ENCODE measurements at regions not wholly inside any gene's neighbourhood (a gene's known extent, or its start where the extent isn't known, plus 50 kb on each side); places are given as distances from the start of the nearest gene placed in this dataset.
"Not testable (repeated sequence)": the region's sequence is repeated elsewhere in the genome, so short reads cannot be mapped to it uniquely, and the experiment has no call there.

GRCh38 chr1:173301507-173301906, 94.4 kb upstream of the TNFSF4 start:
- DNase-seq = no peak

GRCh38 chr1:173302366-173302765, 95.2 kb upstream of the TNFSF4 start:
- no peak for DNase-seq

- no peak for DNase-seq
Measured at GRCh38 chr1:173302890-173303829, 96.0 kb upstream of the TNFSF4 start.

GRCh38 chr1:173303984-173304383, 96.9 kb upstream of the TNFSF4 start:
- no peak for DNase-seq

- no peak for DNase-seq
Measured at GRCh38 chr1:173304529-173305227, 97.5 kb upstream of the TNFSF4 start.

- no peak for DNase-seq
Measured at GRCh38 chr1:173307845-173308244, 100.7 kb upstream of the TNFSF4 start.

- DNase-seq = no peak
Measured at GRCh38 chr1:173314656-173315055, 107.5 kb upstream of the TNFSF4 start.

- DNase-seq = no peak
Measured at GRCh38 chr1:173315296-173315695, 108.2 kb upstream of the TNFSF4 start.

- no peak for DNase-seq
Measured at GRCh38 chr1:173318788-173319187, 111.7 kb upstream of the TNFSF4 start.

GRCh38 chr1:173324352-173324751, 117.2 kb upstream of the TNFSF4 start:
- DNase-seq = not testable (repeated sequence)

- DNase-seq = not testable (repeated sequence)
Measured at GRCh38 chr1:173327987-173328386, 120.9 kb upstream of the TNFSF4 start.

- DNase-seq = no peak
Measured at GRCh38 chr1:173328961-173329360, 121.8 kb upstream of the TNFSF4 start.

- no peak for DNase-seq
Measured at GRCh38 chr1:173329726-173330125, 122.6 kb upstream of the TNFSF4 start.

GRCh38 chr1:173330149-173330951, 123.2 kb upstream of the TNFSF4 start:
- DNase-seq = no peak

- DNase-seq = not testable (repeated sequence)
Measured at GRCh38 chr1:173330952-173331548, 123.9 kb upstream of the TNFSF4 start.

- no peak for DNase-seq
Measured at GRCh38 chr1:173332026-173332425, 124.9 kb upstream of the TNFSF4 start.

GRCh38 chr1:173333581-173333980, 126.5 kb upstream of the TNFSF4 start:
- DNase-seq = no peak

- DNase-seq = no peak
Measured at GRCh38 chr1:173337126-173337525, 130.0 kb upstream of the TNFSF4 start.

- no peak for DNase-seq
Measured at GRCh38 chr1:173341307-173341706, 134.2 kb upstream of the TNFSF4 start.

GRCh38 chr1:173341971-173342370, 134.8 kb upstream of the TNFSF4 start:
- no peak for DNase-seq

- no peak for DNase-seq
Measured at GRCh38 chr1:173342736-173343135, 134.4 kb upstream of the PRDX6 start.

GRCh38 chr1:173344034-173344743, 132.9 kb upstream of the PRDX6 start:
- no peak for DNase-seq
